Esophagus squamous epithelium (tissue), 4 donors: ENCODE measurements at regions not wholly inside any gene's neighbourhood (a gene's known extent, or its start where the extent isn't known, plus 50 kb on each side); places are given as distances from the start of the nearest gene placed in this dataset.

Experiments used
- POLR2A ChIP-seq, 4 donors: fragments of 450-650 bp; IDR thresholded peaks; one replicate each; pipeline ENCODE4 v1.6.1; 2017; ENCODE audit warnings: antibody characterized with exemption in 4 of 4, mild to moderate bottlenecking in 4 of 4, moderate library complexity in 3 of 4
- TF ChIP-seq, protein P1 (sequence below), 6 experiments: fragments of 450-650 bp in 4 of 6; fragments of 200-600 bp in 2 of 6; sonication (generic) in 2 of 6; IDR thresholded peaks; one replicate each; pipeline ENCODE4 v1.5.1; 2016 to 2019; ENCODE audit warnings: antibody characterized with exemption in 6 of 6, mild to moderate bottlenecking in 4 of 6, moderate library complexity in 4 of 6

DNA sequence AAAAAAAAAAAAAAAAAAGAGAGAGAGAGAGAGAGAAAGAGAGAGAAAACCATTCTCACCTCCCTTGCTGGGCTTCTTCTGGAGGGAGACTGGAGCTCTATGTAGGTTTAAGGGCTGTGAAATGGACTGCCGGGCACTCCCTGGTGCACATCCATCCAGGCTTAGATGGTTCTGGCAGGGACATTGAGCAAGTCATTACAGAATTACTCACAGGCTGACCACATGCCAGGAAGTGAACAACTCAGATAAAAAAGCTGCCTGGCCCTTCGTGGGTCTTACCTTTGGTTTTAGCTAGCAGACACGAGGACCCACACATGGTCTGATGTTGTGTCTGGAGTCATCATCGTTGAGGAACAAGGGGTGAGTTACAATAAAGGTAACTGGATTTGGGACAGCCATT, 847.4 kb upstream of the EEF2KMT start:
- TF ChIP-seq, protein P1, sequence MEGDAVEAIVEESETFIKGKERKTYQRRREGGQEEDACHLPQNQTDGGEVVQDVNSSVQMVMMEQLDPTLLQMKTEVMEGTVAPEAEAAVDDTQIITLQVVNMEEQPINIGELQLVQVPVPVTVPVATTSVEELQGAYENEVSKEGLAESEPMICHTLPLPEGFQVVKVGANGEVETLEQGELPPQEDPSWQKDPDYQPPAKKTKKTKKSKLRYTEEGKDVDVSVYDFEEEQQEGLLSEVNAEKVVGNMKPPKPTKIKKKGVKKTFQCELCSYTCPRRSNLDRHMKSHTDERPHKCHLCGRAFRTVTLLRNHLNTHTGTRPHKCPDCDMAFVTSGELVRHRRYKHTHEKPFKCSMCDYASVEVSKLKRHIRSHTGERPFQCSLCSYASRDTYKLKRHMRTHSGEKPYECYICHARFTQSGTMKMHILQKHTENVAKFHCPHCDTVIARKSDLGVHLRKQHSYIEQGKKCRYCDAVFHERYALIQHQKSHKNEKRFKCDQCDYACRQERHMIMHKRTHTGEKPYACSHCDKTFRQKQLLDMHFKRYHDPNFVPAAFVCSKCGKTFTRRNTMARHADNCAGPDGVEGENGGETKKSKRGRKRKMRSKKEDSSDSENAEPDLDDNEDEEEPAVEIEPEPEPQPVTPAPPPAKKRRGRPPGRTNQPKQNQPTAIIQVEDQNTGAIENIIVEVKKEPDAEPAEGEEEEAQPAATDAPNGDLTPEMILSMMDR (IDR thresholded peaks at IDR 0.05): no peak
- TF ChIP-seq POLR2A (IDR thresholded peaks at IDR 0.05): no peak
